A549 (cell line): ENCODE measurements at regions not wholly inside any gene's neighbourhood (a gene's known extent, or its start where the extent isn't known, plus 50 kb on each side); places are given as distances from the start of the nearest gene placed in this dataset.

Source experiments
- ATAC-seq, 2 experiments: fragments of 200-7000 bp in 1 of 2; fragments of >200 bp in 1 of 2; cut with Nextera tagmentation in 1 of 2; cut with Tn5 transposase in 1 of 2; 3 replicates each; pipeline versions ENCODE4 v1.8.0 to v1.9.1; 2018 to 2020; ENCODE audit warnings: mild to moderate bottlenecking in 1 of 2, moderate library complexity in 1 of 2
- CTCF ChIA-PET: fragments of 300-600 bp; sonication (Branson Sonifier 250); formaldehyde crosslinking; extraction: SDS; loops from one replicate; lab custom pipeline; 2021; ENCODE audit warnings: antibody characterized with exemption, inconsistent platforms; lab: Yijun Ruan, JAX
- POLR2A ChIA-PET: fragments of 350-600 bp; formaldehyde crosslinking; extraction: SDS; loops from one replicate; lab custom pipeline; 2021; ENCODE audit warnings: antibody characterized with exemption, inconsistent platforms; lab: Yijun Ruan, JAX
- DNase-seq, 2 experiments: peaks; one replicate each; pipeline versions ENCODE4 v3.0.0 to v3.0.0-alpha.2; 2011 to 2016; ENCODE audit warnings: low read depth in 1 of 2, low spot score in 1 of 2
- FAIRE-seq: peaks from 2 replicates; lab custom pipeline; 2011; peaks lifted over from hg19 to GRCh38; lab: Jason Lieb, UNC
- H3K27ac ChIP-seq, 2 experiments: fragments of >200 bp; sonication (Bioruptor Twin); formaldehyde crosslinking; 3 replicates each; pipeline ENCODE4 v1.5.1; 2016 to 2017
- H3K4me1 ChIP-seq: fragments of >200 bp; sonication (Bioruptor Twin); formaldehyde crosslinking; 3 replicates; pipeline ENCODE4 v1.6.1; 2016
- H3K4me2 ChIP-seq: fragments of >200 bp; sonication (Bioruptor Twin); formaldehyde crosslinking; 3 replicates; pipeline ENCODE4 v1.6.1; 2016
- H3K4me3 ChIP-seq: fragments of >200 bp; sonication (Bioruptor Twin); formaldehyde crosslinking; 3 replicates; pipeline ENCODE4 v1.5.1; 2016
- H3K9me3 ChIP-seq: fragments of >200 bp; sonication (Bioruptor Twin); formaldehyde crosslinking; 3 replicates; pipeline ENCODE4 v1.6.1; 2016
- BCL3 ChIP-seq: fragments of >200 bp; sonication (Bioruptor Twin); formaldehyde crosslinking; IDR thresholded peaks from 3 replicates; pipeline ENCODE4 v1.6.1; 2016
- CBX8 ChIP-seq: fragments of 200-600 bp; sonication (generic); IDR thresholded peaks from 2 replicates; pipeline ENCODE4 v1.6.1; 2016
- EHMT2 ChIP-seq: fragments of 200-600 bp; sonication (generic); IDR thresholded peaks from 2 replicates; pipeline ENCODE4 v1.6.1; 2016; ENCODE audit warnings: antibody characterized with exemption, low read depth, mild to moderate bottlenecking, moderate library complexity
- EP300 ChIP-seq, 2 experiments: fragments of >200 bp; sonication (Bioruptor Twin); formaldehyde crosslinking; IDR thresholded peaks; 2 replicates in 1 of 2; 3 replicates in 1 of 2; pipeline ENCODE4 v1.6.1; 2016 to 2017
- FOSL2 ChIP-seq, 2 experiments: fragments of 450-650 bp in 1 of 2; fragments of >200 bp in 1 of 2; sonication (Bioruptor Twin) in 1 of 2; formaldehyde crosslinking; IDR thresholded peaks; 2 replicates each; pipeline versions ENCODE4 v1.5.0 to v1.6.1; 2016 to 2020; ENCODE audit warnings: mild to moderate bottlenecking in 1 of 2, moderate library complexity in 1 of 2
- FOXS1 ChIP-seq: fragments of 250-450 bp; sonication (Bioruptor Pico); IDR thresholded peaks from 2 replicates; pipeline ENCODE4 v1.5.0; 2020; ENCODE audit warnings: mild to moderate bottlenecking, moderate library complexity
- HES2 ChIP-seq: fragments of >200 bp; sonication (Bioruptor Twin); formaldehyde crosslinking; IDR thresholded peaks from 2 replicates; pipeline ENCODE4 v1.6.1; 2016
- HEYL ChIP-seq: fragments of 250-450 bp; sonication (Bioruptor Pico); IDR thresholded peaks from 2 replicates; pipeline ENCODE4 v1.8.0; 2021; ENCODE audit warnings: mild to moderate bottlenecking, moderate library complexity
- HOXB13 ChIP-seq: fragments of 250-450 bp; sonication (Bioruptor Pico); IDR thresholded peaks from 2 replicates; pipeline ENCODE4 v1.5.0; 2020; ENCODE audit warnings: low read depth, mild to moderate bottlenecking, moderate library complexity
- HOXB5 ChIP-seq: fragments of 250-450 bp; sonication (Bioruptor Pico); IDR thresholded peaks from 2 replicates; pipeline ENCODE4 v1.5.0; 2020; ENCODE audit warnings: mild to moderate bottlenecking, moderate library complexity
- KDM1A ChIP-seq: fragments of 200-600 bp; sonication (generic); IDR thresholded peaks from 2 replicates; pipeline ENCODE4 v1.6.1; 2016; ENCODE audit warnings: low read depth, mild to moderate bottlenecking
- KDM5A ChIP-seq: fragments of 200-600 bp; sonication (generic); IDR thresholded peaks from 2 replicates; pipeline ENCODE4 v1.6.1; 2016; ENCODE audit warnings: antibody characterized with exemption, mild to moderate bottlenecking
- MAFK ChIP-seq: fragments of 450-650 bp; IDR thresholded peaks from 2 replicates; pipeline ENCODE4 v1.6.1; 2014; ENCODE audit not compliant: partially characterized antibody
- MAX ChIP-seq: IDR thresholded peaks from 2 replicates; pipeline ENCODE4 v1.6.1; 2012
- MAZ ChIP-seq: fragments of 150-350 bp; IDR thresholded peaks from 2 replicates; pipeline ENCODE4 v1.6.1; 2014; ENCODE audit warnings: antibody characterized with exemption, low read depth, low read length, borderline replicate concordance
- RAD21 ChIP-seq, 2 experiments: fragments of >200 bp in 1 of 2; sonication (Bioruptor Twin) in 1 of 2; formaldehyde crosslinking in 1 of 2; IDR thresholded peaks in 1 of 2; conservative IDR thresholded peaks in 1 of 2; 2 replicates in 1 of 2; 3 replicates in 1 of 2; pipeline ENCODE4 v1.6.1; 2012 to 2018; ENCODE audit warnings: inconsistent platforms in 1 of 2
- TFCP2L1 ChIP-seq: fragments of 250-450 bp; sonication (Bioruptor Pico); IDR thresholded peaks from 2 replicates; pipeline ENCODE4 v1.5.0; 2021; ENCODE audit warnings: mild to moderate bottlenecking
- TP53 ChIP-seq: fragments of 250-450 bp; sonication (Bioruptor Pico); IDR thresholded peaks from 2 replicates; pipeline ENCODE4 v1.5.0; 2021; ENCODE audit warnings: mild to moderate bottlenecking, moderate library complexity
- USF2 ChIP-seq: fragments of 450-650 bp; IDR thresholded peaks from 2 replicates; pipeline ENCODE4 v1.6.1; 2014; ENCODE audit warnings: antibody characterized with exemption
- ZC3H11A ChIP-seq: fragments of 450-650 bp; IDR thresholded peaks from 2 replicates; pipeline ENCODE4 v1.6.1; 2014; ENCODE audit warnings: antibody characterized with exemption, mild to moderate bottlenecking
- WGBS: methylation state at CpG from one replicate; pipeline ENCODE4 v1.1.6; 2017; ENCODE audit errors: missing lambda C conversion rate; 5-methylcytosine and 5-hydroxymethylcytosine counted together
- TF ChIP-seq, protein P1 (sequence below): fragments of >200 bp; sonication (Bioruptor Twin); formaldehyde crosslinking; IDR thresholded peaks from 3 replicates; pipeline ENCODE4 v1.5.1; 2016
- TF ChIP-seq, protein P2 (sequence below): IDR thresholded peaks from 2 replicates; pipeline ENCODE4 v1.6.1; 2012; ENCODE audit warnings: low read depth, borderline replicate concordance
- TF ChIP-seq, protein P3 (sequence below): fragments of 150-350 bp; IDR thresholded peaks from 2 replicates; pipeline ENCODE4 v1.6.1; 2014; ENCODE audit warnings: low read depth, mild to moderate bottlenecking, low read length
- TF ChIP-seq, protein P4 (sequence below): fragments of 250-450 bp; sonication (Bioruptor Pico); IDR thresholded peaks from 2 replicates; pipeline ENCODE4 v1.5.0; 2021; ENCODE audit warnings: mild to moderate bottlenecking, moderate library complexity, borderline replicate concordance

DNA sequence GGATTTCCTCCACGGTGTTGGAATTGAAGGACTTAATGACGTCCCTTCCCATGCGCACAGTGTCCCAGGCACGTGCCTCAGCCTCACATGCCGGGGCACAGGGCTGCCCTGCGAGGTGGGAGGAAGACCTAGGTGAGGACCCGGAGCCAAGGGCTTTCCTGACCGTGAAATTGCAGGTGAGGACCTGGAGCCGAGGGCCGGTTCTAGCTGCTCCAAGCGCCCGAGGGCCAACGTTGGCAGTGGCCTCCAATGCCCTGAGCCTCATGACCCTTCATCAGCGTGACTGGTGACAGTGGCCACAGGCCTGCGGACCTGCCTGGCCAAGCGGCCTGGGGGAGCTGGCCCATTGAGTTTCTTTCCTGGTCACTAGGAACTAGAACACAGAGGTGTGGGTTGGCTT, 338.2 kb upstream of the MYT1L start:
- CTCF ChIA-PET, result interaction anchor here (1.0 kb wide), 2 partner anchors 14 to 17 kb away, joined by 3 read pairs; no protein-coding TSS in a partner anchor
- no peak for ATAC-seq

DNA sequence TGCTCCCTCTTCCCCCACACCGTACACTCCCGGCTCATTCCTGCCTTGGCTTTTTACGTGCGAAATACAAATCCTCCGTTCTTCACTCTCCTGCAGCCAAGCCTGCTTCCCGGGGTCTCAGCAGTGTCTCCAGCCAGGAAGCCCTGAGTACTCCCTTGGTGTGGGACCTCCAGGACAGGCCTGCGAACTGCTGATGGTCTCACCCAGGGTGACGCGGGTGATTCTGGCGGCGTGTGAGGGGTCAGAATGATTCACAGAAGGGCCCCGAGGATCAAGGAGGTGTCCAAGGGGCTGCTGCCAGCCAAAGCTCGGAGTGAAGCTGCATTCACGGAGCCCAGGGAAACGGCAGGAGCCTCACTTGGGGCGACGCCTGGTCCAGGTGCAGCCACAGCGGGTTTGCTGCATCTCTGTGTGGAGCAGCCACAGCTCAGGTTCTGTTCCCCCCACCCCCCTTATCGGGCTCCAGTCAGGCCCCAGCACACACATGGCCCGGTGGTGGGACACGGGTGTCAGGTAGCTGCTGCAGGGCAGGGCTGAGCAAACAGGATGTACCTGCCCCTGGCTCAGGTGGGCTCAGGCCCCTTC, 337.7 kb upstream of the MYT1L start:
- 71% methylated on average over 21 of the region's 21 CpGs for WGBS
- POLR2A ChIA-PET, result no interaction called here
- no peaks in the 10 kb centered on the region for H3K9me3 ChIP-seq
- H3K4me2 ChIP-seq, result no peak overlapping the region
- peaks cover 22% of the 10 kb centered on the region for H3K4me1 ChIP-seq
- no peak overlapping the region for H3K4me3 ChIP-seq
- TF ChIP-seq CBX8 (no peak), RAD21 (conservative IDR thresholded peaks at IDR 0.05 in 1 of 2, IDR thresholded peaks at IDR 0.05 in 1 of 2) (no peak), KDM1A (no peak), FOXS1 (CRISPR knock-in tag) (no peak), HEYL (CRISPR knock-in tag) (no peak), TP53 (CRISPR knock-in tag) (no peak), HOXB13 (CRISPR knock-in tag) (no peak), FOSL2 (IDR thresholded peaks at IDR 0.05) (no peak), FOSL2 (CRISPR knock-in tag; IDR thresholded peaks at IDR 0.05) (no peak), MAZ (no peak)
- DNase-seq (no peak), ATAC-seq (no peak), FAIRE-seq (no peak)
- CTCF ChIA-PET, result interaction anchor here (1.0 kb wide), 1 partner anchor 17 kb away, joined by 3 read pairs; no protein-coding TSS in a partner anchor
- no peak overlapping the region for H3K27ac ChIP-seq

More for the DNA sequence above, 338.2 kb upstream of the MYT1L start:
- Histone ChIP-seq H3K4me2 (no peak overlapping the region), H3K4me1 (peaks cover 16% of the 10 kb centered on the region), H3K27ac (no peak overlapping the region), H3K4me3 (no peak overlapping the region), H3K9me3 (no peaks in the 10 kb centered on the region)
- POLR2A ChIA-PET, result no interaction called here
- DNase-seq, result no peak
- FAIRE-seq, result no peak
- 71% methylated on average over 11 of the region's 16 CpGs for WGBS
- TF ChIP-seq MAFK (no peak), KDM1A (no peak), TFCP2L1 (no peak)
- TF ChIP-seq, protein P1, sequence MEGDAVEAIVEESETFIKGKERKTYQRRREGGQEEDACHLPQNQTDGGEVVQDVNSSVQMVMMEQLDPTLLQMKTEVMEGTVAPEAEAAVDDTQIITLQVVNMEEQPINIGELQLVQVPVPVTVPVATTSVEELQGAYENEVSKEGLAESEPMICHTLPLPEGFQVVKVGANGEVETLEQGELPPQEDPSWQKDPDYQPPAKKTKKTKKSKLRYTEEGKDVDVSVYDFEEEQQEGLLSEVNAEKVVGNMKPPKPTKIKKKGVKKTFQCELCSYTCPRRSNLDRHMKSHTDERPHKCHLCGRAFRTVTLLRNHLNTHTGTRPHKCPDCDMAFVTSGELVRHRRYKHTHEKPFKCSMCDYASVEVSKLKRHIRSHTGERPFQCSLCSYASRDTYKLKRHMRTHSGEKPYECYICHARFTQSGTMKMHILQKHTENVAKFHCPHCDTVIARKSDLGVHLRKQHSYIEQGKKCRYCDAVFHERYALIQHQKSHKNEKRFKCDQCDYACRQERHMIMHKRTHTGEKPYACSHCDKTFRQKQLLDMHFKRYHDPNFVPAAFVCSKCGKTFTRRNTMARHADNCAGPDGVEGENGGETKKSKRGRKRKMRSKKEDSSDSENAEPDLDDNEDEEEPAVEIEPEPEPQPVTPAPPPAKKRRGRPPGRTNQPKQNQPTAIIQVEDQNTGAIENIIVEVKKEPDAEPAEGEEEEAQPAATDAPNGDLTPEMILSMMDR, result no peak
- TF ChIP-seq, protein P2, sequence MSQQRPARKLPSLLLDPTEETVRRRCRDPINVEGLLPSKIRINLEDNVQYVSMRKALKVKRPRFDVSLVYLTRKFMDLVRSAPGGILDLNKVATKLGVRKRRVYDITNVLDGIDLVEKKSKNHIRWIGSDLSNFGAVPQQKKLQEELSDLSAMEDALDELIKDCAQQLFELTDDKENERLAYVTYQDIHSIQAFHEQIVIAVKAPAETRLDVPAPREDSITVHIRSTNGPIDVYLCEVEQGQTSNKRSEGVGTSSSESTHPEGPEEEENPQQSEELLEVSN, result no peak

GRCh38 chr2:2667690-2668089, 336.6 kb upstream of the MYT1L start:
- H3K4me3 ChIP-seq, result no peak overlapping the region
- DNase-seq (no peak), FAIRE-seq (no peak), ATAC-seq (no peak)
- H3K27ac ChIP-seq, result no peak overlapping the region
- WGBS, result 74% methylated on average over 4 of the region's 4 CpGs
- H3K4me2 ChIP-seq, result no peak overlapping the region
- no peaks in the 10 kb centered on the region for H3K9me3 ChIP-seq
- H3K4me1 ChIP-seq, result peaks cover 33% of the 10 kb centered on the region
- CTCF ChIA-PET, result interaction anchor here (1.4 kb wide), 1 partner anchor 19 kb away, joined by 4 read pairs; no protein-coding TSS in a partner anchor
- POLR2A ChIA-PET, result no interaction called here
- TF ChIP-seq EP300 (IDR thresholded peaks at IDR 0.05), result no peak
- TF ChIP-seq BCL3, result no peak
- no peak for TF ChIP-seq RAD21 (conservative IDR thresholded peaks at IDR 0.05 in 1 of 2, IDR thresholded peaks at IDR 0.05 in 1 of 2)
- TF ChIP-seq HOXB5 (CRISPR knock-in tag), result no peak
- TF ChIP-seq, protein P3, sequence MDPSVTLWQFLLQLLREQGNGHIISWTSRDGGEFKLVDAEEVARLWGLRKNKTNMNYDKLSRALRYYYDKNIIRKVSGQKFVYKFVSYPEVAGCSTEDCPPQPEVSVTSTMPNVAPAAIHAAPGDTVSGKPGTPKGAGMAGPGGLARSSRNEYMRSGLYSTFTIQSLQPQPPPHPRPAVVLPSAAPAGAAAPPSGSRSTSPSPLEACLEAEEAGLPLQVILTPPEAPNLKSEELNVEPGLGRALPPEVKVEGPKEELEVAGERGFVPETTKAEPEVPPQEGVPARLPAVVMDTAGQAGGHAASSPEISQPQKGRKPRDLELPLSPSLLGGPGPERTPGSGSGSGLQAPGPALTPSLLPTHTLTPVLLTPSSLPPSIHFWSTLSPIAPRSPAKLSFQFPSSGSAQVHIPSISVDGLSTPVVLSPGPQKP, result no peak
- TF ChIP-seq KDM1A, result no peak
- TF ChIP-seq MAFK, result no peak
- no peak for TF ChIP-seq KDM5A
- TF ChIP-seq, protein P4, sequence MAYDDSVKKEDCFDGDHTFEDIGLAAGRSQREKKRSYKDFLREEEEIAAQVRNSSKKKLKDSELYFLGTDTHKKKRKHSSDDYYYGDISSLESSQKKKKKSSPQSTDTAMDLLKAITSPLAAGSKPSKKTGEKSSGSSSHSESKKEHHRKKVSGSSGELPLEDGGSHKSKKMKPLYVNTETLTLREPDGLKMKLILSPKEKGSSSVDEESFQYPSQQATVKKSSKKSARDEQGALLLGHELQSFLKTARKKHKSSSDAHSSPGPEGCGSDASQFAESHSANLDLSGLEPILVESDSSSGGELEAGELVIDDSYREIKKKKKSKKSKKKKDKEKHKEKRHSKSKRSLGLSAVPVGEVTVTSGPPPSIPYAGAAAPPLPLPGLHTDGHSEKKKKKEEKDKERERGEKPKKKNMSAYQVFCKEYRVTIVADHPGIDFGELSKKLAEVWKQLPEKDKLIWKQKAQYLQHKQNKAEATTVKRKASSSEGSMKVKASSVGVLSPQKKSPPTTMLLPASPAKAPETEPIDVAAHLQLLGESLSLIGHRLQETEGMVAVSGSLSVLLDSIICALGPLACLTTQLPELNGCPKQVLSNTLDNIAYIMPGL (CRISPR knock-in tag), result no peak
- no peak for TF ChIP-seq ZC3H11A
- no peak for TF ChIP-seq MAZ
- TF ChIP-seq HES2, result no peak
- TF ChIP-seq USF2, result no peak
- no peak for TF ChIP-seq MAX
- no peak for TF ChIP-seq EHMT2
- no peak for TF ChIP-seq FOSL2 (IDR thresholded peaks at IDR 0.05)
- TF ChIP-seq FOSL2 (CRISPR knock-in tag; IDR thresholded peaks at IDR 0.05), result no peak
